ENCODE measurements at regions not wholly inside any gene's neighbourhood (a gene's known extent, or its start where the extent isn't known, plus 50 kb on each side); places are given as distances from the start of the nearest gene placed in this dataset.
"Not testable (repeated sequence)": the region's sequence is repeated elsewhere in the genome, so short reads cannot be mapped to it uniquely, and the experiment has no call there.

DNA sequence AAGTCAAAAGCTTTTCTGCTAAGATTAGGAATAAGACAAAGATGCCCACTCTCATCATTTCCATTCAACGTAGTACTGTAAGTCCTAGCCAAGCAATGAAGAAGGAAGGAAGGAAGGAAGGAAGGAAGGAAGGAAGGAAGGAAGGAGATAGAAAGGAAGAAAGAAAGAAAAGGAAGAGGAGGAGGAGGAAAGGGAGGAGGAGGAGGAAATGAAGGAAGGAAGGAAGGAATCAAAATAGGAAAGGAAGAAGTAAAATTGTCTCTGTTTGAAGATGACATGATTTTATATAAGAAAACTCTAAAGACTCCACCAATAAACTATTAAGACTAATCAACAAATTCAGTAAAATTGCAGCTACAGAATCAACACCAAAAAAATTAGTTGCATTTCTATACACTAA is 66.0 kb upstream of the DHRS4 start:
- H3K9me3 Mint-ChIP-seq, result peaks cover 4% of the 10 kb centered on the region
- no peak overlapping the region for H3K27ac Mint-ChIP-seq
- no peaks in the 10 kb centered on the region for H3K36me3 Mint-ChIP-seq (ENCODE audit: low read depth)
- H3K4me1 Mint-ChIP-seq (ENCODE audit: low read depth), result no peaks in the 10 kb centered on the region
- H3K27me3 Mint-ChIP-seq (ENCODE audit: low read depth), result peaks cover 14% of the 10 kb centered on the region
- no peak overlapping the region for H3K4me3 Mint-ChIP-seq

DNA sequence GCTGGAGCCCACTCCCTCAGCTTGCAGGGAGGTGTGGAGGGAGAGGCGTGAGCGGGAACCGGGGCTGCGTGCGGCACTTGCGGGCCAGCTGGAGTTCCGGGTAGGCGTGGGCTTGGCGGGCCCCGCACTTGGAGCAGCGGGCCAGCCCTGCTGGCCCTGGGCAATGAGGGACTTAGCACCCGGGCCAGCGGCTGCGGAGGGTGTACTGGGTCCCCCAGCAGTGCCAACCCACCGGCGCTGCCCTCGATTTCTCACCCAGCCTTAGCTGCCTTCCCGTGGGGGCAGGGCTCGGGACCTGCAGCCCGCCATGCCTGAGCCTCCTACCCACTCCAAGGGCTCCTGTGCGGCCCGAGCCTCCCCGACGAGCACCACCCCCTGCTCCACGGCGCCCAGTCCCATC is 61.9 kb upstream of the DHRS4 start:
- H3K36me3 Mint-ChIP-seq (ENCODE audit: low read depth); H3K4me1 Mint-ChIP-seq (ENCODE audit: low read depth); H3K4me3 Mint-ChIP-seq; H3K9me3 Mint-ChIP-seq; H3K27ac Mint-ChIP-seq: not testable (repeated sequence)
- peaks cover 15% of the 10 kb centered on the region for H3K27me3 Mint-ChIP-seq (ENCODE audit: low read depth)

GRCh38 chr14:23892289-23892688 is 61.3 kb upstream of the DHRS4 start:
- peaks cover 14% of the 10 kb centered on the region for H3K27me3 Mint-ChIP-seq (ENCODE audit: low read depth)
- H3K4me1 Mint-ChIP-seq (ENCODE audit: low read depth); H3K4me3 Mint-ChIP-seq; H3K36me3 Mint-ChIP-seq (ENCODE audit: low read depth); H3K9me3 Mint-ChIP-seq; H3K27ac Mint-ChIP-seq: not testable (repeated sequence)

- no peaks in the 10 kb centered on the region for H3K9me3 Mint-ChIP-seq
- no peak overlapping the region for H3K27ac Mint-ChIP-seq
- H3K4me3 Mint-ChIP-seq, result no peak overlapping the region
These were observed 59.1 kb upstream of the DHRS4 start for GRCh38 chr14:23894362-23895052.

GRCh38 chr14:23895053-23895419 is 58.5 kb upstream of the DHRS4 start:
- Mint-ChIP-seq H3K4me1 (ENCODE audit: low read depth) (no peaks in the 10 kb centered on the region), H3K27ac (no peak overlapping the region), H3K27me3 (ENCODE audit: low read depth) (peaks cover 5% of the 10 kb centered on the region), H3K9me3 (no peaks in the 10 kb centered on the region), H3K4me3 (no peak overlapping the region), H3K36me3 (ENCODE audit: low read depth) (no peaks in the 10 kb centered on the region)

More at GRCh38 chr14:23894362-23895052, 59.1 kb upstream of the DHRS4 start:
- Mint-ChIP-seq H3K36me3 (ENCODE audit: low read depth) (no peaks in the 10 kb centered on the region), H3K27me3 (ENCODE audit: low read depth) (peaks cover 5% of the 10 kb centered on the region), H3K4me1 (ENCODE audit: low read depth) (no peaks in the 10 kb centered on the region)

- Mint-ChIP-seq H3K27ac (no peak overlapping the region), H3K9me3 (no peaks in the 10 kb centered on the region)
These were observed 58.1 kb upstream of the DHRS4 start for GRCh38 chr14:23895480-23895879.

GRCh38 chr14:23896609-23897153 is 56.9 kb upstream of the DHRS4 start:
- Mint-ChIP-seq H3K9me3 (no peaks in the 10 kb centered on the region), H3K4me1 (ENCODE audit: low read depth) (no peaks in the 10 kb centered on the region), H3K27ac (no peak overlapping the region), H3K27me3 (ENCODE audit: low read depth) (peaks cover 5% of the 10 kb centered on the region), H3K36me3 (ENCODE audit: low read depth) (no peaks in the 10 kb centered on the region), H3K4me3 (no peak overlapping the region)

More at GRCh38 chr14:23895480-23895879, 58.1 kb upstream of the DHRS4 start:
- Mint-ChIP-seq H3K27me3 (ENCODE audit: low read depth) (peaks cover 5% of the 10 kb centered on the region), H3K36me3 (ENCODE audit: low read depth) (no peaks in the 10 kb centered on the region), H3K4me1 (ENCODE audit: low read depth) (no peaks in the 10 kb centered on the region), H3K4me3 (no peak overlapping the region)

DNA sequence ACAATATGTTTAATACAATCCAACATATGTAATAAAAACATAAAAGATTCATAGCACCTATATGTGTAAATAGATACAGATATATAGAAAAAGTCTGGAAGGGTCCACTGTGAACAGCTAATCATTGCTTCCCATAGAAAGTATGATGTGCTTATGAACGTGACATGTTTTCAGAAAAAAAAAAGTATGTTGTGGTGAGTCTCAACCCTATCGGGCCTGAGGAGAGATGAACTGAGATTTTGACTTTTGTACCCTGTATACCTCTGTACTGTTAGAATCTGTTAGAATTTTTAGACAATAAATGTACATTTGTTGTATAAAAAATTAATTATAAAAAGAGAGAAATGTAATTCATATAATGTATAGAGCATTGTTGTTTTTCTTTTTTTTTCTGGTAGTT is 56.3 kb upstream of the DHRS4 start:
- H3K36me3 Mint-ChIP-seq (ENCODE audit: low read depth); H3K27ac Mint-ChIP-seq; H3K9me3 Mint-ChIP-seq; H3K27me3 Mint-ChIP-seq (ENCODE audit: low read depth); H3K4me1 Mint-ChIP-seq (ENCODE audit: low read depth); H3K4me3 Mint-ChIP-seq: not testable (repeated sequence)

GRCh38 chr14:23898359-23898758 is 55.2 kb upstream of the DHRS4 start:
- H3K27ac Mint-ChIP-seq; H3K36me3 Mint-ChIP-seq (ENCODE audit: low read depth); H3K27me3 Mint-ChIP-seq (ENCODE audit: low read depth); H3K9me3 Mint-ChIP-seq; H3K4me1 Mint-ChIP-seq (ENCODE audit: low read depth); H3K4me3 Mint-ChIP-seq: not testable (repeated sequence)

DNA sequence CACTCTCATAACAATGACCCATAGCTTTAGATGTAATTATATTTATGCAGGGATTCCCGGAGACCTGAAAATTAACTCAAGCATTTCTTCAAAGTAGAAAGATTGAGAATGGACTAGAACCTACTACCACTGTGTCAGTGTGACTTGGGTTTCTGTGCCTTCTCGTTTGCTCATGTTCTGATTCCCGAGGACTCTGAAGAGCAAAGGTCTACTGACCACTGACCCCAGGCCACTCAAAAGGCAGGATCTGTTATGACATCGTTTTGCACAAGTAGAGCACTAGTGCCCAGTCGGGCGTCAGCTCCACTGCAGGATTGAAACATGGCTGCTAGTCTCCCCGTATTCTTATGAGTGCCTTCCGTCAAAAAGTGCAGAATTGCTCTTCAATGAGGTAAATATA is 53.8 kb upstream of the DHRS4 start:
- Mint-ChIP-seq H3K27me3 (ENCODE audit: low read depth) (peaks cover 5% of the 10 kb centered on the region), H3K27ac (no peak overlapping the region), H3K4me1 (ENCODE audit: low read depth) (no peaks in the 10 kb centered on the region), H3K36me3 (ENCODE audit: low read depth) (no peaks in the 10 kb centered on the region), H3K9me3 (no peaks in the 10 kb centered on the region), H3K4me3 (no peak overlapping the region)

- H3K9me3 Mint-ChIP-seq, result no peaks in the 10 kb centered on the region
- no peak overlapping the region for H3K4me3 Mint-ChIP-seq
- no peaks in the 10 kb centered on the region for H3K4me1 Mint-ChIP-seq (ENCODE audit: low read depth)
- H3K27me3 Mint-ChIP-seq (ENCODE audit: low read depth), result peaks cover 9% of the 10 kb centered on the region
- H3K27ac Mint-ChIP-seq, result no peak overlapping the region
- H3K36me3 Mint-ChIP-seq (ENCODE audit: low read depth), result no peaks in the 10 kb centered on the region
These were observed 50.1 kb upstream of the DHRS4 start for GRCh38 chr14:23903442-23903841.

All from T-helper 1 cell treated with Interleukin-12 subunit alpha and Interleukin-12 subunit beta and Interleukin-4 antibody, amounts not matched to agents 30 μg/mL and 1 μg/mL, for 36 hours (primary cell).